Gastrocnemius medialis (tissue), 4 donors: ENCODE measurements at regions not wholly inside any gene's neighbourhood (a gene's known extent, or its start where the extent isn't known, plus 50 kb on each side); places are given as distances from the start of the nearest gene placed in this dataset.

Experiments
- POLR2A ChIP-seq, 2 donors: fragments of 450-650 bp; IDR thresholded peaks; one replicate each; pipeline ENCODE4 v1.6.1; 2017; ENCODE audit warnings: antibody characterized with exemption in 2 of 2, mild to moderate bottlenecking in 2 of 2, moderate library complexity in 2 of 2
- TF ChIP-seq, protein P1 (sequence below), 5 experiments: fragments of 450-650 bp in 3 of 5; fragments of 200-600 bp in 2 of 5; sonication (generic) in 2 of 5; IDR thresholded peaks in 4 of 5; conservative IDR thresholded peaks in 1 of 5; 1 replicate in 4 of 5; 2 replicates in 1 of 5; pipeline ENCODE4 v1.5.1; 2016 to 2019; ENCODE audit warnings: antibody characterized with exemption in 5 of 5, mild to moderate bottlenecking in 3 of 5, moderate library complexity in 3 of 5

DNA sequence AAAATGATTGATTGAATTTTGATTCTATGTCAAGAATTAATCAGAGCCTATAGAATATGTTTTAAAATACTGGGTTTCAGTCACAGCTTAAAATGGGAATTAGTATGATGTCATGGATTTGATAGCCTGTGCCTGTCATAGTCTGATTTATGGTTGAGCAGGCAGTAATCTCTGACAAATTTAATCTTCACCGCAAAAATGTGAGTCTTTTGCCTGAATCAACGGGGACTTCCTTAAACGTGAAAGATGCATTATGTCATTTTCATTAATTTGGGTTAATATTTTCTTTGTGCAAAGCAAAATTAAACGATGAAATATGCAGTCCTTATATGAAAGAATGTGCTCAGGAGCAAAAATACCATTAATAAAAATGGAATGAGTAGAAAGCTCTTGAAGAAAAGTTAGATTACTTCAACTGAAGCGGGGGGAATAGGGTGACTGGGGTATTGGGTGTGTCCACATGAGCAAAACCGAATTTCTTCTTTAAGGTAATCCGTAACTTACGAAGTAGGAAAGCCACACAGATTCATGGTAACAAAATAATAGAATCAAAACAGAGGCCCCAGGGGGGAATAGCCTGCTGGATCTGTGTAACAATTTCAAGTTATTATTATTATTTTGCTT lies 339.6 kb upstream of the NOX3 start:
- TF ChIP-seq, protein P1, sequence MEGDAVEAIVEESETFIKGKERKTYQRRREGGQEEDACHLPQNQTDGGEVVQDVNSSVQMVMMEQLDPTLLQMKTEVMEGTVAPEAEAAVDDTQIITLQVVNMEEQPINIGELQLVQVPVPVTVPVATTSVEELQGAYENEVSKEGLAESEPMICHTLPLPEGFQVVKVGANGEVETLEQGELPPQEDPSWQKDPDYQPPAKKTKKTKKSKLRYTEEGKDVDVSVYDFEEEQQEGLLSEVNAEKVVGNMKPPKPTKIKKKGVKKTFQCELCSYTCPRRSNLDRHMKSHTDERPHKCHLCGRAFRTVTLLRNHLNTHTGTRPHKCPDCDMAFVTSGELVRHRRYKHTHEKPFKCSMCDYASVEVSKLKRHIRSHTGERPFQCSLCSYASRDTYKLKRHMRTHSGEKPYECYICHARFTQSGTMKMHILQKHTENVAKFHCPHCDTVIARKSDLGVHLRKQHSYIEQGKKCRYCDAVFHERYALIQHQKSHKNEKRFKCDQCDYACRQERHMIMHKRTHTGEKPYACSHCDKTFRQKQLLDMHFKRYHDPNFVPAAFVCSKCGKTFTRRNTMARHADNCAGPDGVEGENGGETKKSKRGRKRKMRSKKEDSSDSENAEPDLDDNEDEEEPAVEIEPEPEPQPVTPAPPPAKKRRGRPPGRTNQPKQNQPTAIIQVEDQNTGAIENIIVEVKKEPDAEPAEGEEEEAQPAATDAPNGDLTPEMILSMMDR (IDR thresholded peaks at IDR 0.05 in 4 of 5, conservative IDR thresholded peaks at IDR 0.05 in 1 of 5) = no peak
- no peak for TF ChIP-seq POLR2A (IDR thresholded peaks at IDR 0.05)
